H1 (cell line): ENCODE measurements at regions not wholly inside any gene's neighbourhood (a gene's known extent, or its start where the extent isn't known, plus 50 kb on each side); places are given as distances from the start of the nearest gene placed in this dataset.

ENCODE experiments used
- ASH2L ChIP-seq: fragments of 200-600, 300-600 bp; sonication (generic); IDR thresholded peaks from one replicate; pipeline ENCODE4 v1.7.1; 2017; ENCODE audit warnings: low read length
- CHD2 ChIP-seq: IDR thresholded peaks from 2 replicates; pipeline ENCODE4 v1.6.1; 2012; ENCODE audit warnings: low read length, improper control_type of control experiment
- CHD7 ChIP-seq: fragments of 300-600 bp; sonication (generic); IDR thresholded peaks from 2 replicates; pipeline ENCODE4 v1.7.1; 2012; ENCODE audit warnings: low read length, moderate library complexity, mild to moderate bottlenecking, inconsistent platforms; ENCODE audit not compliant: insufficient replicate concordance
- E2F6 ChIP-seq: IDR thresholded peaks from 2 replicates; pipeline ENCODE4 v1.6.1; 2012; ENCODE audit warnings: inconsistent platforms
- JUND ChIP-seq: IDR thresholded peaks from 2 replicates; pipeline ENCODE4 v1.6.1; 2011; ENCODE audit warnings: mild to moderate bottlenecking, improper control_type of control experiment, low read length
- KDM1A ChIP-seq: fragments of 200-600, 300-600 bp; sonication (generic); IDR thresholded peaks from 2 replicates; pipeline ENCODE4 v1.7.1; 2016; ENCODE audit warnings: mild to moderate bottlenecking, low read length, borderline replicate concordance
- MAFK ChIP-seq: IDR thresholded peaks from 2 replicates; pipeline ENCODE4 v1.6.1; 2012; ENCODE audit warnings: low read depth, mild to moderate bottlenecking, improper control_type of control experiment, low read length
- POLR2AphosphoS5 ChIP-seq: IDR thresholded peaks from 2 replicates; pipeline ENCODE4 v1.6.1; 2011; ENCODE audit warnings: low read depth, low read length
- POU5F1 ChIP-seq: IDR thresholded peaks from 2 replicates; pipeline ENCODE4 v1.6.1; 2011; ENCODE audit warnings: low read depth, mild to moderate bottlenecking, low read length, moderate library complexity
- RFX5 ChIP-seq: IDR thresholded peaks from 2 replicates; pipeline ENCODE4 v1.6.1; 2011; ENCODE audit warnings: low read depth, low read length, improper control_type of control experiment, borderline replicate concordance
- SUZ12 ChIP-seq: fragments of 200-600 bp; sonication (generic); IDR thresholded peaks from 2 replicates; pipeline ENCODE4 v1.6.1; 2012; ENCODE audit warnings: mild to moderate bottlenecking, inconsistent platforms, low read length, moderate library complexity, mixed read lengths

- TF ChIP-seq CHD7: no peak
- TF ChIP-seq MAFK: peak; percentile 81; the same call in 1 of the 2 replicates
- no peak for TF ChIP-seq POLR2AphosphoS5
- TF ChIP-seq CHD2: no peak
- no peak for TF ChIP-seq RFX5
- TF ChIP-seq JUND: 0 out of 2 replicates have a peak, but pooled peaks have one; percentile 15
- TF ChIP-seq ASH2L: peak; percentile 22
- TF ChIP-seq SUZ12: no peak
- TF ChIP-seq POU5F1: no peak
- no peak for TF ChIP-seq KDM1A
- TF ChIP-seq E2F6: no peak
These were observed 193.6 kb downstream of the KCNRG start (continued) for GRCh38 chr13:50208826-50209335.
